Endothelial cell of umbilical vein (primary cell): ENCODE measurements at regions not wholly inside any gene's neighbourhood (a gene's known extent, or its start where the extent isn't known, plus 50 kb on each side); places are given as distances from the start of the nearest gene placed in this dataset.

Source experiments
- BruUV-seq: library from RNA; stranded (reverse); fragments of 400-500 nt; replicated peaks from 2 replicates; lab custom pipeline; 2021; lab: Mats Ljungman, UMichigan
- CTCF ChIA-PET: fragments of 300-600, 350-600 bp; sonication (Branson Sonifier 250); formaldehyde crosslinking; loops from one replicate; lab custom pipeline; 2021; ENCODE audit warnings: antibody characterized with exemption, inconsistent platforms; lab: Charles Lee
- POLR2A ChIA-PET: fragments of 300-600, 350-600 bp; sonication (Branson Sonifier 250); formaldehyde crosslinking; loops from one replicate; lab custom pipeline; 2021; ENCODE audit warnings: antibody characterized with exemption, inconsistent platforms; lab: Charles Lee
- DNase-seq: peaks from one replicate; pipeline ENCODE4 v3.0.0-alpha.2; 2011; ENCODE audit warnings: low read depth, low spot score
- FAIRE-seq: peaks from 2 replicates; lab custom pipeline; 2011; peaks lifted over from hg19 to GRCh38; lab: Jason Lieb, UNC
- H2AFZ ChIP-seq: 2 replicates; pipeline ENCODE4 v1.6.0; 2012; ENCODE audit warnings: low read depth, low read length, control low read depth, inconsistent platforms
- H3K27ac ChIP-seq: 2 replicates; pipeline ENCODE4 v1.5.1; 2011; ENCODE audit warnings: low read depth, mild to moderate bottlenecking, control low read depth, low read length, moderate library complexity; ENCODE audit not compliant: insufficient read depth
- H3K27me3 ChIP-seq, 2 experiments: 2 replicates each; pipeline versions ENCODE4 v1.6.0 to v1.6.1; 2011; ENCODE audit warnings: low read length in 2 of 2, mixed read lengths in 1 of 2; ENCODE audit not compliant: control insufficient read depth in 2 of 2, insufficient read depth in 2 of 2
- H3K36me3 ChIP-seq, 2 experiments: 2 replicates in 1 of 2; 3 replicates in 1 of 2; pipeline ENCODE4 v1.5.1; 2011; ENCODE audit warnings: low read length in 2 of 2, mild to moderate bottlenecking in 1 of 2, moderate library complexity in 1 of 2; ENCODE audit not compliant: control insufficient read depth in 2 of 2, insufficient read depth in 2 of 2; ENCODE audit errors: extremely low read depth in 1 of 2
- H3K4me1 ChIP-seq: 3 replicates; pipeline ENCODE4 v1.5.1; 2011; ENCODE audit warnings: mild to moderate bottlenecking, low read length; ENCODE audit not compliant: control insufficient read depth, insufficient read depth; ENCODE audit errors: extremely low read depth
- H3K4me2 ChIP-seq: 2 replicates; pipeline ENCODE4 v1.6.1; 2011; ENCODE audit warnings: low read length, control low read depth, mixed read lengths; ENCODE audit not compliant: insufficient read depth
- H3K4me3 ChIP-seq, 3 experiments: fragments of 200-600 bp in 1 of 3; sonication (generic), shearing (Covaris generic) in 1 of 3; replicated peaks in 1 of 3; 2 replicates each; pipeline ENCODE4 v1.5.1; 2011 to 2016; ENCODE audit warnings: control low read depth in 3 of 3, low read length in 3 of 3, mild to moderate bottlenecking in 2 of 3, inconsistent platforms in 1 of 3, low read depth in 1 of 3, moderate library complexity in 1 of 3; ENCODE audit not compliant: insufficient read depth in 1 of 3
- H3K79me2 ChIP-seq: 2 replicates; pipeline ENCODE4 v1.6.0; 2012; ENCODE audit warnings: low read length, inconsistent platforms; ENCODE audit not compliant: control insufficient read depth, insufficient read depth
- H3K9ac ChIP-seq: replicated peaks from 2 replicates; pipeline ENCODE3; 2011; ENCODE audit warnings: low read length, control low read depth; ENCODE audit not compliant: insufficient read depth; ENCODE audit errors: extremely low read depth
- H3K9me1 ChIP-seq: replicated peaks from 3 replicates; pipeline ENCODE4 v1.6.0; 2011; ENCODE audit warnings: mild to moderate bottlenecking, low read length; ENCODE audit not compliant: control insufficient read depth, insufficient read depth; ENCODE audit errors: extremely low read depth
- H3K9me3 ChIP-seq: replicated peaks from 2 replicates; pipeline ENCODE4 v1.5.1; 2012; ENCODE audit warnings: low read length, inconsistent platforms; ENCODE audit not compliant: control insufficient read depth, insufficient read depth
- H4K20me1 ChIP-seq: replicated peaks from 2 replicates; pipeline ENCODE3; 2011; ENCODE audit warnings: mild to moderate bottlenecking, low read length; ENCODE audit not compliant: control insufficient read depth, insufficient read depth; ENCODE audit errors: extremely low read depth
- EZH2 ChIP-seq: IDR thresholded peaks from 2 replicates; pipeline ENCODE4 v1.6.1; 2012; ENCODE audit warnings: borderline replicate concordance, low read depth, mild to moderate bottlenecking, moderate library complexity, low read length, inconsistent platforms; ENCODE audit not compliant: severe bottlenecking
- FOS ChIP-seq: IDR thresholded peaks from 2 replicates; pipeline ENCODE4 v1.6.1; 2011; ENCODE audit warnings: mild to moderate bottlenecking, low read length, moderate library complexity, borderline replicate concordance; ENCODE audit not compliant: insufficient read depth
- GATA2 ChIP-seq: IDR thresholded peaks from 2 replicates; pipeline ENCODE4 v1.7.0; 2011; ENCODE audit warnings: low read depth, mild to moderate bottlenecking, moderate library complexity, mixed read lengths, low read length; ENCODE audit not compliant: insufficient read length, insufficient read depth
- JUN ChIP-seq: IDR thresholded peaks from 2 replicates; pipeline ENCODE4 v1.6.1; 2011; ENCODE audit warnings: borderline replicate concordance, low read depth; ENCODE audit not compliant: insufficient read length, insufficient read depth
- MAX ChIP-seq: IDR thresholded peaks from 2 replicates; pipeline ENCODE4 v1.6.1; 2011; ENCODE audit not compliant: insufficient read depth, insufficient read length
- MYC ChIP-seq: IDR thresholded peaks from one replicate; pipeline ENCODE4 v1.6.1; 2011; ENCODE audit warnings: mild to moderate bottlenecking, low read depth, low read length
- POLR2A ChIP-seq: IDR thresholded peaks from 2 replicates; pipeline ENCODE4 v1.6.1; 2012; ENCODE audit warnings: low read depth, mild to moderate bottlenecking, control low read depth, low read length
- POLR2AphosphoS5 ChIP-seq: IDR thresholded peaks from 2 replicates; pipeline ENCODE4 v1.6.1; 2012; ENCODE audit warnings: low read depth, mild to moderate bottlenecking, control low read depth, low read length, moderate library complexity; ENCODE audit not compliant: insufficient read depth
- dilution Hi-C: fragments of 300-500 bp; cut with MboI; formaldehyde crosslinking; loops from one replicate; pipeline ENCODE4 v1.15.0; 2019; ENCODE audit warnings: low sequenced_read_pairs; ENCODE audit not compliant: extremely low pct_ligation_motif_present
- intact Hi-C: fragments of 100-400 bp; cut with micrococcal nuclease; formaldehyde crosslinking; loops from one replicate; pipeline ENCODE4 v1.10.0; 2022
- TF ChIP-seq, protein P1 (sequence below), 2 donors: IDR thresholded peaks; 1 replicate in 1 of 2; 2 replicates in 1 of 2; pipeline ENCODE4 v1.5.1; 2011; ENCODE audit warnings: low read length in 2 of 2, mild to moderate bottlenecking in 2 of 2, moderate library complexity in 2 of 2, control low read depth in 1 of 2, inconsistent platforms in 1 of 2, low read depth in 1 of 2; ENCODE audit not compliant: insufficient read depth in 1 of 2; ENCODE audit errors: extremely low read depth in 1 of 2

DNA sequence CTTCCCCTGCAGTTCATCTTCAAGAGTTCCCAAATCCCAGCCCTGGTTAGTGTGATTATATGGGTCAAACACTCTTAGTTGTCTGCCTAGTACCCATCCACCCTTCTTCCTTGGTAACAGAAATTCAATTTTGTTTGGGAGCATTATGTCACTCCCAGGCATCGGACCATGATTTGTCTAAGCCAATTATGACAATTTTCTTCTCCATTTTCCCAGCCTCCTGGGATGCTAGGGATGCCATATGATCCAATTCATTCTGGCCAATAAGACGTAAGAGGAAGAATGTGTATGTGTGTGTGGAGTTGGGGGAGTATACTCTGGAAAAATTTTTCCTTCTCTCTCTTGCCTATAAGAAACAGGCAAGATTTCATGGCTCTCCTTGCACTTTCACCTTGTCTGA, 465.9 kb downstream of the MID1IP1 start:
- Histone ChIP-seq H3K9ac (no peak overlapping the region), H3K9me3 (no peaks in the 10 kb centered on the region), H4K20me1 (no peaks in the 10 kb centered on the region), H3K36me3 (no peaks in the 10 kb centered on the region), H3K9me1 (no peaks in the 10 kb centered on the region), H3K4me1 (no peaks in the 10 kb centered on the region), H3K4me3 (no peak overlapping the region), H3K27ac (no peak overlapping the region), H2AFZ (no peak overlapping the region), H3K4me2 (no peak overlapping the region), H3K27me3 (peaks cover 0 to 2% of the 10 kb centered on the region in 2 experiments), H3K79me2 (no peaks in the 10 kb centered on the region)
- TF ChIP-seq, protein P1, sequence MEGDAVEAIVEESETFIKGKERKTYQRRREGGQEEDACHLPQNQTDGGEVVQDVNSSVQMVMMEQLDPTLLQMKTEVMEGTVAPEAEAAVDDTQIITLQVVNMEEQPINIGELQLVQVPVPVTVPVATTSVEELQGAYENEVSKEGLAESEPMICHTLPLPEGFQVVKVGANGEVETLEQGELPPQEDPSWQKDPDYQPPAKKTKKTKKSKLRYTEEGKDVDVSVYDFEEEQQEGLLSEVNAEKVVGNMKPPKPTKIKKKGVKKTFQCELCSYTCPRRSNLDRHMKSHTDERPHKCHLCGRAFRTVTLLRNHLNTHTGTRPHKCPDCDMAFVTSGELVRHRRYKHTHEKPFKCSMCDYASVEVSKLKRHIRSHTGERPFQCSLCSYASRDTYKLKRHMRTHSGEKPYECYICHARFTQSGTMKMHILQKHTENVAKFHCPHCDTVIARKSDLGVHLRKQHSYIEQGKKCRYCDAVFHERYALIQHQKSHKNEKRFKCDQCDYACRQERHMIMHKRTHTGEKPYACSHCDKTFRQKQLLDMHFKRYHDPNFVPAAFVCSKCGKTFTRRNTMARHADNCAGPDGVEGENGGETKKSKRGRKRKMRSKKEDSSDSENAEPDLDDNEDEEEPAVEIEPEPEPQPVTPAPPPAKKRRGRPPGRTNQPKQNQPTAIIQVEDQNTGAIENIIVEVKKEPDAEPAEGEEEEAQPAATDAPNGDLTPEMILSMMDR (IDR thresholded peaks at IDR 0.05; ENCODE audit: extremely low read depth in 1 of 2, insufficient read depth in 1 of 2, low read depth in 1 of 2, low read length in 2 of 2), result no peak
- TF ChIP-seq MYC (no peak), EZH2 (no peak), MAX (no peak), GATA2 (no peak), POLR2AphosphoS5 (no peak), JUN (no peak), POLR2A (no peak), FOS (no peak)
- BruUV-seq, result no TSS peak
- intact Hi-C loops (no loop called here), dilution Hi-C loops (no loop called here)
- no peak for DNase-seq
- CTCF ChIA-PET, result no interaction called here
- POLR2A ChIA-PET, result no interaction called here
- no peak for FAIRE-seq
